Skeletal muscle cell (primary cell): ENCODE measurements at regions not wholly inside any gene's neighbourhood (a gene's known extent, or its start where the extent isn't known, plus 50 kb on each side); places are given as distances from the start of the nearest gene placed in this dataset.
"Not testable (repeated sequence)": the region's sequence is repeated elsewhere in the genome, so short reads cannot be mapped to it uniquely, and the experiment has no call there.

ENCODE experiments used
- DNase-seq: peaks from one replicate; pipeline ENCODE4 v3.0.0-alpha.2; 2010; ENCODE audit warnings: low read depth
- H3K4me3 ChIP-seq: 2 replicates; pipeline ENCODE4 v1.5.1; 2011; ENCODE audit warnings: low read depth, mild to moderate bottlenecking, control low read depth, low read length, moderate library complexity

DNA sequence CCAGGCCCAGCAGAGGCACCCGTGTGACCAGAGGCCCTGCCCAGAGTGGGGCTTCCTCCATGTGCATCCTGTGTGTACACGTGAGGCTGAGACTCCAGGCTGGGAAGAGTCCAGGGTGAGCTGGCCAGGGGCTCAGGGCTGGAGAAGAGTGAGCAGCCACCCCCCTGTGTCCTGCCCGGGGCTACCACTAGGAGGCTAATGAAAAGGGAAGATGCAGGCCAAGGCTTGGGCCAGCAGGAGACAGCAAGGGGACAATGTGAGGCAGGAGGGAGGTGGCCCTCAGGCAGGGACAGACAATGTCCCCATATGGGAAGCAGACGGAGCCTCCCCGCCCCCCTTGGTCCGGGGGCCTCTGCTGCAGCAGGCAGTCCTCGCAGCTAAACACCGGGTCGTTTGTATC lies 102.0 kb downstream of the HIF1AN start:
- H3K4me3 ChIP-seq, result no peak overlapping the region
- DNase-seq, result no peak

DNA sequence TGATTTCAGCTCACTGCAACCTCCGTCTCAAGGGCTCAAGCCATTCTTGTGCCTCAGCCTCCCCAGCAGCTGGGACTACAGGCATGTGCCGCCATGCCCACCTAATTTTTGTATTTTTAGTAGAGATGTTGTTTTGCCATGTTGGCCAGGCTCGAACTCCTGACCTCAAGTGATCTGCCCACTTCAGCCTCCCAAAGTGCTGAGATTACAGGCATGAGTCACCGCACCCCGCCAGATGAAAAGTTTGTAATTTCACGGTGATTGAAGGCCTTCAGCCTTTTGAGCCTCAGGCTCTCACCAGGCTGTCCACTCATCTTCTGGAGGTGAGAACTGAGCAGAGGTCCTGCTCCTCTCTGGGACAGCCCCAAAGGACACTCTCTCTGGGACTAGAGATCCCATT lies 103.2 kb downstream of the HIF1AN start:
- not testable (repeated sequence) for DNase-seq, H3K4me3 ChIP-seq

DNA sequence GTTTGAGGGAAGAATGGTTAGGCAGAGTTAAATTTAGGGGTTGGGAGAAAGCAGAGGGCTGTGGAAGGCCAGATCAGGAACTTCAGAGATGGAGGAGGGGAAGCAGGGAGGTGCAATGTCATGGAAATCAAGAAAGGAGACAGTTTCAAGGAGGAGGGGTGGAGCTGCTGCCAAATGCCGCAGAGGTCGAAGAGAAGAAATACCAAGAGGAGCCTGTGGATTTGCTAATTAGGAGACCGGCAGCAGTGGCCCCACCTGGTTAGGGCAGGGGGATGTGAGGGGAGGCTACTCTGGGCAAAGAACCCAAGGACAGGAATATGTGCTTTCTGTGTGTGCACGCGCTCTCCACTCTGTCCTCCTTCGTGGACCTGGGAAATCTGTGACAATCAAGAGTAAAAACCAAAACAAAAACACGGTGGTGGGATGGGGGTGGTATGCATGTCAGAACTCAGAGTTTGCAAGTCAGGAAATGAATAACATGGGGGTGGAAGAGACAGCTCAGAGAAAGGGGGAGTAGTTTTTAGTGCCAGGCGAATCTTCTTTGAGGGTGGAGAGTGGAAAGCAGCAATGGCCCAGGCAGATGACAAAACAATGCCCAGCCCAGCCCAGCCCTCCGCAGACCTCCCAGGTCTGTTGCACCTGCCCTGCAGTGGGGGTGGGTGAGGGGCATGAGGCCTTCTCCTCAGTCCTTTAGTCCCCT lies 102.9 kb upstream of the PAX2 start:
- no peak for DNase-seq

DNA sequence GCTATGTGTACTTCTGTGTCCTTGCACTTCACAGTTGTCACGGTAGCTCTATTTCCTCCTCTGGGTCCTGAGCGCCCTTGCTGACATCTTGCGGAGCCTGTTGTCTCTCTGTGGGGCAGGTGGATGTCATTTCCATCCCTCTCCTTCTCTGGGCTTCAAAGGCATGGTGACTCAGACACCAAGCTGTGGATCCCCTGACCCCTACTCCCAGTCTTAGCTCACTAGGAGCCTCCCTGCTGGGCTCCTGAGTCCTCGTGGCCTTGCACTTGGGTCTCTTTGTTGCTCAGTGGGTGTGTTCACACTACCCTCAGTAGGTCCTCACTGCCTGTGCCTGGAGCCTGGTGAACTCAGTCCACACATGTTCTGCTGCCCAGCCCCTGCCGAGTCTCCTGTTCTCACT lies 100.3 kb upstream of the PAX2 start:
- no peak overlapping the region for H3K4me3 ChIP-seq
- DNase-seq, result no peak

More for the DNA sequence above, 102.9 kb upstream of the PAX2 start:
- no peak overlapping the region for H3K4me3 ChIP-seq

DNA sequence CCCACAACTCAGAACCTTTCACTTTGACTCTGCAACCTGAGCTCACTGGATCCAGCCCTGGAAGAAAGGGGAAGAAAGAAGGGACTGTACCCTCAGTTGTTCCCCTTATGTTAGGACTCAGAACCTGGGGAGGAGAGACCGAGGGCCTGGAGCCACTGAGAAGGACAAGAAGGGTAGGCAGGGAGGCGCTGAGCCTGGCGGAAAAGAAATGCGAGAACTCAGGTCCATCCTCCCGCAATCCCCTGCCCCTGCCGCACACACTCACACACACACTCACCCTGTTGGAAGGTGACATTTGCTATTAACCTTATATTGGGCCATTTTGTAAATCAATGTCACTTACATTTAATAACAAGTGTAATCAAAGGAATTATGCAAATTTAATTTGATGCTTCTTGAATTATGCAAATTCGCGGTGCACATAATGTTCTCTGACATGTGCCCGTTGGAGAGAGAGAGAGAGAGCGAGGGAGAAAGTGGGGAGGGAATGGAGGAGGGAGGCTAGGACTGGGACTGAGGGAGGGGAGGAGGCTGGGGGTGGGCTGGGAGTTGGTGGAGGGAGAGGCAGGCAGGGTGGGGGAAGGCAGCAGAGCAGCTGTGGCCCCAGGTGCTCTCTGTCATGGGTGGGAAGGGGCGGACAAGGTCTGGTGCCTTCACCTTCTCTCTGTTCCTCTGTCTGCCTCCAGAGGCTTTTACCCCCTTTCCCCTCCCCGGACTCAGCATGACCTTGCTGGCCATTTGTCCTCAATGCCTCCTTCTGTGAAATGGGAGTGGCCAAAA lies 99.6 kb upstream of the PAX2 start:
- no peak overlapping the region for H3K4me3 ChIP-seq
- DNase-seq, result no peak

DNA sequence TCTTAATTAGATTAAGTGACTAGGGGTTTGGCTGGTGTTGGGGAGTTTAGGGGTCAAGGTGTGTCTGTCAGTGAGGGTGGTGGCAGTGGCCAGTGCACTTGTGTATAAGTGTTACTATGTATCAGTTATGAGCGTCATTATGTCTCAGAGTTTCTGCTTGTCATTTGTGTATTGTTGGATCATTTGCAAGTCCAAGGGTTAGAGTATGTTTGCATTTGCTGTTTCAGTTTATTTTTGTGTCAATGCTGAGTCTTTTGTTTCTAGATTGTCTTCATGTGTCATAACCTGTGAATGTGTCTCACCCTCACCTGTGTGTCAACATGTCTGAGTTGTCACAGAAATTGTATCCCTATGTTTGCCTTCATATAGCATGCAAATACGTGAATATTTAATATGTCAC lies 97.5 kb upstream of the PAX2 start:
- no peak for DNase-seq
- H3K4me3 ChIP-seq, result no peak overlapping the region

DNA sequence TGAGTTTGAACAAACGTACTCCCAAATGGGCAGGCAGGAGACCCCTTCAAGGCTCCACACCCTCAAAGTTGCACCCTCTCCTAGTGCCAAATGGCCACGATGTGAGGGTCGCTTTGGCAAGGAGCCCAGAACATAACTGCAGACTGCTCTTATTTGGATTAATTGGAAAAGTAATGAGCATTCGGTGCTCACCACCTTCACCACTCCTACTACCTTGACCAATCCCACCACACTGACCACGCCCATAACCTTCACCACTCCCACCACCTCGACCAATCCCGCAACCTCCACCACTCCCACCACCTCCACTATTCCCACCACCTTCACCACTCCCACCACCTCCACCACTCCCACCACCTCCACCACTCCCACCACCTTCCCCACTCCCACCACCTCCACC lies 94.7 kb upstream of the PAX2 start:
- H3K4me3 ChIP-seq, result no peak overlapping the region
- no peak for DNase-seq

DNA sequence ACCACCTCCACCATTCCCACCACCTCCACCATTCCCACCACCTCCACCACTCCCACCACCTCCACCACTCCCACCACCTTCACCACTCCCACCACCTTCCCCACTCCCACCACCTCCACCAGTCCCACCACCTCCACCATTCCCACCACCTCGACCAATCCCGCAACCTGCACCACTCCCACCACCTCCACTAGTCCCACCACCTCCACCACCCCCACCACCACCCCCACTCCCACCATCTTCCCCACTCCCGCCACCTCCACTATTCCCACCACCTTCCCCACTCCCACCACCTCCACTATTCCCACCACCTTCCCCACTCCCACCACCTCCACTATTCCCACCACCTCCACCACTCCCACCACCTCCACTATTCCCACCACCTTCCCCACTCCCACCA lies 94.3 kb upstream of the PAX2 start:
- H3K4me3 ChIP-seq, DNase-seq: not testable (repeated sequence)

DNA sequence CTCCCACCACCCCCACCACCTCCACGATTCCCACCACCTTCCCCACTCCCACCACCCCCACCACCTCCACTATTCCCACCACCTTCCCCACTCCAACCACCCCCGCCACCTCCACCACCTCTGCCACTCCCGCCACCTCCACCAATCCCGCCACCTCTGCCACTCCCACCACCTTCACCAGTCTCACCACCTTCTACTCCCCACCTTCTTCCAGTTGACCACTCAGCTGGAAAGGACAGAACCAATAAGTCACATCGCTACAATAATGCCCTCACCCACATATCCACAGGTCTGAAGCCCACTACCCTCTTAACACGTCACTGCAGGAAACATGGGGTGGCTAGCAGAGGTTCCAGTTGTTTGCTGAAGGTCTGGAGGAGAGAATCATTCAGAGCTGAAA lies 93.5 kb upstream of the PAX2 start:
- no peak overlapping the region for H3K4me3 ChIP-seq
- DNase-seq, result no peak

DNA sequence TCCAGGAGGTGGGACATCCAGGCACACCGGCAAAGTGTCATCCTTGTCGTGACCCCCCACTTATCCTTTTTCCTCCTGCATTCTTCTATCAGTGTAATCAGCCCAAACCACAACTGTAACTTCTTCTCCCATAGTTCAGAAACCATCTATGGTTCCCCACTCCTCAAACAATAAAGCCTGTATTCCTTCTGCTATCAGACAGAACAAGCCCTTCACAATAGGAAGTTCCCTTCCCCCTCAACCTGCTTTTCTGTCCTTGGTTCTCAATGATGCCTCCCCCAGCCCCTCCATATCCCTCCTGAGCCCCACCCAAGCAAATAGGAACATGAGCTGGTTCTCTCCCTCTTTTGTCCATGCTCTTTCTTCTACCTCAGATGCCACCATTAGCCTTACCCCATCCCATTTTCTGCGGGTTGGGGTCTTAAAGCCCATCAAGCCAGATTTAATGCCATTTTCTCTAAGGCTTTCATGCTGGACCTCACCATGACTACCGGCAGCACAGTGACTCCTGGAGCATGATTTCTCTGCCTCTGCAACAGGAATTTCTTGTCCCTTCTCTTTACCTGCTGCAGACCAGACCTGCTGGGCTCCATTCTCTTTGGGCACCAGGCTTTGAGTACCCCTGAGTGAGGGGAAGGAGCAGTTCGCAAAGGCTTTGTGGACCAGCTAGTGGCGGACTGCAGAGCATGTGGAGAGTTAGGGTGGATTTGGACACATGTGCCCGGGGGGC lies 92.8 kb upstream of the PAX2 start:
- no peak overlapping the region for H3K4me3 ChIP-seq
- no peak for DNase-seq

DNA sequence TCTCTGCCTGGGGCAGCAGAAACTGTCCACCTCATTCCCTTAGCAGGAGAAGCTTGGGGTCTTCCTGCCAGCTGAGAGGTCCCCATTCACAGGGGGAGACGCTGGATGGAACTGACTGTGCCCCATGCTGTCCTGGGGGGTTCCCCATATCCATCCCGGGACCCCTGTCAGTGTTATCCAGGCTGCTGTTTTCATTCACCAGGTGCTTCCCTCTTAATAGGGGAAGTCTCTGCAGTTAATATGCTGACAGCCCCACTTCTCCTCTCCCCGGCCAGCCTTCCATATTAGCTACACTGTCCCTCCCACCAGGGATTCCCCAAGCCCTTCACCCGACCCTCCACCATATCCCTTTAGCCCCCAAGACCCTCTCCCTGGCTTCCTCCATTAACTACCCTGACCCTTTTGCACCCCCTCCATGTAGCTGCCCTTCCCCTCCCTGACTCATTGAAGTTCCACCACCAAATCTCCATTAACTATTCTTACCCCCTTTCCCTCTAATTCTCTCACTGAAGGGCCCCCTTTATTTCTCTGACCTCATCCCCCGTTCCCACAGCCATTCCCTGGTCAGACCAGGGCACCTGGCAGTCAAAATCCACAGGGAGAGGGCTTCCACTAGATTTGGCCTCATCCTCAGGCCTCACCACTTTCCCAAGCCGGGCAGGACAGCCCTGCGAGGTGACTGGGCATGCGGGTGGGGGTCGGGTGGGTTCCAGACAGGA lies 92.0 kb upstream of the PAX2 start:
- H3K4me3 ChIP-seq, result peak overlapping the region; percentile 22
- DNase-seq, result no peak

DNA sequence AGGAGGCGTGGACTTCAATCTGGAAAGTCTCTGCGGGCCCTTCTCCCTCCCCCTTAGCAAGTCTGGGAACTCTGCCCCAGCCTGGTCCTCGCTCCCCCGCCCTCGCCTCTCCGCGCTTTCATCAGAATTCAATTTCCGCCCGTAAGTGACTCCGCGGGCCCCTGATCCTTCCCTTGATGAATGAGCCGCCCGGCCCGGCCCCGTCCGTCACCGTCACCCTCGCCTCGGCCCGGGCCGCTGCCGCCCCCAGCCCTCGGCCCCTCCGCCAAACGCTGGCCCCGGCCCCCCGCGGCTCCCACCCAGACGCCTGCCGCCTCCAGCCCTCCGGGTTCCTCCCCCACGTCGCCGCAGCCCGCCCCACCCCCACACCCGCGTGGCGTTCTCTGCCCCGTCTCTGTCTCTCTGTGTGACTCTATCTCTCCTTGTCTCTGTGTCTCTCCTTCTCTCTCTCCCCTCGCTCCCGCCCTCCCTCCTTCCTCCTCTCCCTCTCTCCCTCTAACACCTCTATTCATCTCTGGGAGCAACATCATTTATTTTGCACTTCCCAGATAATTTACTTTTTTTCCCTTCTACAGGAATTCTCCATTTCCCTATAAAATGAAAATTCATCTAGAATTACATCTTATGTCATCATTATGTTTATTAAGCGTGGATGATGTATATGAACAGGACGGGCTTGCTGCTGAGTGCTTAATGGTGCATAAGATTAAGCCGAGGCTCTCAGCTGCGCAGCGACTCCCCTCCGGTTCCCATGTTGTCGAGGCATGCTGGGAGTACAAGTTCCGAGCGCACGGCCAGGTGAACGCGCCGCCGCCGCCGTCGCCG lies 91.2 kb upstream of the PAX2 start:
- H3K4me3 ChIP-seq, result peak overlapping the region; percentile 22
- no peak for DNase-seq

DNA sequence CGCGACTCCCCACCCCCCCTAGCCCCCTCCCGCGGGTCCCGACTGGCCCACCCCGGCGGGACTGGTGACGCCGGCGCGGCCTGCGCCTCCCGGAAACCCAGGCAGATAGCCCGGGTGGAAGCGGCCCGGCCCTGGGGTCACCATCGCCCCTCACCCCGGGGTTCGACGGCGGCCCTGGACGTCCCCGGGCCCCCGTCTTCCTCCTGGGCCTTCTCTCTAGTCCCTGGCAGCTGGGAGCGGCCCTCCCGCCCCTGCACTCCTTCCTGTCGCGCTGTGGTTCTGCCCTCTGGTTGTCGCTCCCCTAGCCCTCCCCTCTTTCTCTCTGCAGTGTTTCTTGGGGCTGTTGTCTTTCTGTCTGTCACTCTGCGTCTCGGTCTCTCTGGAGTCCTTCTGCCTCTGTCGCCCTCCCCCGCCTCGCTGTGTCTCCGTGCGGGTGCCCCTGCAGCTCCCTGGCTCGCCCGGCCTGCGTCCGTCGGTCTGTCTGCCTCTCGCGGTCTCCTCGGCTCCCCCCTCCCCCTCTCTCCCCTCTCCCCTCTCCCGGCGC lies 90.5 kb upstream of the PAX2 start:
- DNase-seq, result no peak
- H3K4me3 ChIP-seq, result no peak overlapping the region

DNA sequence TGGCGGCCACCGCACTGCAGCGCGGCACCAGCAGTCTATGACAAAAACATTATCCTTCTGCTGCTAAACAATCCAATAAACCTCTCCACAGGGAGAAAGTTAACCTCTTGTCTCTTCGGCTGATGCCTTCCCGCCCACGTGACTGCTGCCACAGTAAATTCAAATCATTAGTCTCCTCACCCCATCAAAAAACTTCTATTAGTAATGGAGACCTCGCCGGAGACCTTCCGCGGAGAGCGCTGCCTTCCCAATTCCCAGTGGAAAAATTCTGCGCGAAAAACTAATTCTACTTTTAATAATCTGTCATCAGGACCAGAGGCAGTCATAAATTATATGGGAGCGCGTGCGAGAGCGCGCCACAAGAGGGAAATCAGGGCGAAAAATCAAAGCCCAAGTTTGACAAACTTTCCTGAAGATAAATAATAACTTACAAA lies 90.0 kb upstream of the PAX2 start:
- H3K4me3 ChIP-seq, result no peak overlapping the region

DNA sequence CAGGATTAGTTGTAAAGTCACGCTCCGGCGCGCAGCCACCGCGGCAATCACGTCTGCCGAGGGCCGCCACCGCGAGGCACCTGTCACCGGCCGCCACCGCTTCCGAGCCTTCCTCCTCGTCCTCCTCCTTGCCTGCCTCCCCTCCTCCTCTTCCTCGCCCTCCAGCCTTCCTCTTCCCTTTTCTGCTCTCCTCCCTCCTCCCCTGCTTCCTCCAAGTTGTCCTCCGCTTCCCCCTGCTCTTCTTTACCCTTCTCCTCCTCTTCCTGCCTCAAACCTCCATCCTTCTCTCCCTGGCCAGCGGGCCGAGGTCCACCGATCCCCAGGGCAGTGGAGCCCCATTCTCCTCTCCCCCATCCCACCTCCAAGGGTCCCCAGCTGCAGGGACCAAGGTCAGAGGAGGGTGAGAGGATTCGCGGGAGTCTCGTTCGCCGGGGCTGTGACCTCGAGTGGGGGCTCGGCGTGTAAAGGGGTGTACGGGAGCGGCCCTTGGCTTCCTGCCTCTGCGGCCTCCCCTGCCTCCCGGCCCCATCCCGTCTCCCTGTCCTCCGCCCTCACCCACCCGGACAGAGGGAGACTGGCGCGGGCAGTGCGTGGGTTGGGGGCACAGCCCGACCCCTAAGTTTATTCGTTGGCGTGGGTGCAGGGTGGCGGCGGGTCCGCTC lies 89.5 kb upstream of the PAX2 start:
- no peak for DNase-seq
- H3K4me3 ChIP-seq, result peak overlapping the region; percentile 28

More for the DNA sequence above, 90.0 kb upstream of the PAX2 start:
- DNase-seq, result no peak

DNA sequence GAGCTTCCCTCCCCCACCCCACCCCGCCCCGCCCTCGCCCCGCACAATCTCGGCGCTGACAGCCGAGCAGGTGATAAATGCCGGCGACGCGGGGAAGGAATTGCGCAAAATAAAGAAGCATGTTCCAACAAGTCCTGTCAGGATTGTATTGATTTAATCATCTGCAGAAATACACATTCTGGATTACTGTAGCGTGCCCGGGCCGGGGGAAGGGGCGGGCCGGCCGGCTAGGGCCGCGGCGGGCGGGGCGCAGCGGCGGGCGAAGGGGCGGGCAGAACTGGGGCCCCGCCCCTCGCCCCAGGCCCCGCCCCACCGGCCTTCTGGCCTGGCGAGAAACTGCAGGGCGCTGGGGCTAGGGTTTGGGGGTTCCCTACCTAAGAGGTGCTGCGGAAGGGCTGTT lies 88.9 kb upstream of the PAX2 start:
- no peak for DNase-seq
- H3K4me3 ChIP-seq, result peak overlapping the region; percentile 22

DNA sequence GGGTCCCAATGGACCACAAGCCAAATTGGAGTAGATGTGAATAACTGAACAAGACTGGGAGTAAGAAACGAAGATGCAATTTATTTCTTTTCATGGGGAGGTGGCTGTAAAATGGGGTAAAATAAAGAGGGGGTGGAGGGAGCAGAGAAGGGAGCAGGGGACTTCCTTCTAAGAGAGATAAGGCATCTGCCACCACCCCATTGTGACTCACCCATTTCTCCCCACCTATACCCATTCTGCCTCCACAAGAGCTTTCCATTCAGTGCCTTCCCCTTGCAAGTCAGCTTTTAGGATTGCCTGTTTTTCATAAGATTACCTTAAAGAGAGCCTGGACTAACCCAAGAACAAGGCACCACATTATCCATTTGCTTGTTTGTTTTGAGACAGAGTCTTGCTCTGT lies 87.1 kb upstream of the PAX2 start:
- no peak overlapping the region for H3K4me3 ChIP-seq
- DNase-seq, result no peak

DNA sequence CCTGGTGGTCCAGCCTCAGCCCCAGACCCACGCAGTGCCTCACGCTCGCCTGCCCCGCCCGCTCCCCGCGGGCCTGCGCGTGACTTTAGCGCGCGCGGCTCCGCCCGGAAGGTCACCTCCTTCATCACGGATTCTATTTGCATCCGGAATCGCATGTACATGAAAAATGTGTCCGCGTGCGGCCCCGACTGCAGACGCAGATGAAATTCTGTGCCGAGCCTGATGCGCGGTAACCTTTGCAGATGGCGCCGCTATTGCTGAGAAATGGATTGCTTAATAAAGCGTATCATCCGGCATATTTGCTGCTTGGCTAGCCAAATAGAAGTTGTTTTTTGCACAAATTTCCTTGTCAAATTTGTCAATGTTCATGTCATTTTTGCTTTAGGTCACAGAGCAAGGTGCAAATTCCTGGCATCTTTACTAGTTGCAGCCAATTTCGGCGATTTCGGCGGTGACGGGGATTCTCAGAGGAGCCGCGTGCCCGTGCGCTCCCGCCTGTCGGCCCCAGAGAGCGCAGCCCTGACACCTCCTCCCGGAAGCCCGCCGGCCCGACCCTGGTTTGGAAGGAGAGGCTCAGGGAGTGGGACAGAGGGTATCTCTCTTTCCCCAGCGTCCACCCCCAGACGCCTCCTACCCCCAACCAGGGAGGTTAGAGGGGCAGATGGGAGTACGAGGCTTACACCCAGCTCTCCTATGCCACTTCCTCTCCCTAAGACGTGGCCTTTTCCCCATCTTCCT lies 85.9 kb upstream of the PAX2 start:
- no peak overlapping the region for H3K4me3 ChIP-seq
- DNase-seq, result no peak
